ENCODE measurements at regions not wholly inside any gene's neighbourhood (a gene's known extent, or its start where the extent isn't known, plus 50 kb on each side); places are given as distances from the start of the nearest gene placed in this dataset.

DNA sequence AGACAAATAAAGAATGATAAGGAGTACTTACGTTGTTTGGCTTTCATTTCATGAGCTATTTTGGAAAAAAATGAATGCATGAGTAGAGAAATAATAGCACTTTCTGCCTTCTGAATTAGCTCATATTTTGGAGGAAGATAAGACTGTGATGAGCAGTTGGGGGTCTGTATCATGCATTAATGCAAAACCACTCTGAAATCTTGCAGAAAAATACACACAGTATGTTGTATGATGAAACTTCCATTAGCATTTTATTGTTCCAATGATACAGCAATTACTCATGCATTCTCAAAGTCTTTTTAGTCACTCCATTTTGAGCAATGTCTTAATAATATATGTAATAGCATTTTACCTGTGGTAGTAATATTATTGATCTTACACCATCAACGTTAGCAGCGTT lies 571.0 kb downstream of the CDH8 start:
- no peak for DNase-seq
- Histone ChIP-seq H3K27me3 (replicated peaks in 1 of 7) (no peaks in the 10 kb centered on the region), H3K36me3 (no peaks in the 10 kb centered on the region), H3K27ac (no peak overlapping the region), H3K4me1 (no peaks in the 10 kb centered on the region), H3K9me3 (peaks cover 0 to 27% (median 15%) of the 10 kb centered on the region in 8 donors), H3K4me3 (no peak overlapping the region)
- TF ChIP-seq POLR2A (IDR thresholded peaks at IDR 0.05), result no peak
- TF ChIP-seq, protein P1, sequence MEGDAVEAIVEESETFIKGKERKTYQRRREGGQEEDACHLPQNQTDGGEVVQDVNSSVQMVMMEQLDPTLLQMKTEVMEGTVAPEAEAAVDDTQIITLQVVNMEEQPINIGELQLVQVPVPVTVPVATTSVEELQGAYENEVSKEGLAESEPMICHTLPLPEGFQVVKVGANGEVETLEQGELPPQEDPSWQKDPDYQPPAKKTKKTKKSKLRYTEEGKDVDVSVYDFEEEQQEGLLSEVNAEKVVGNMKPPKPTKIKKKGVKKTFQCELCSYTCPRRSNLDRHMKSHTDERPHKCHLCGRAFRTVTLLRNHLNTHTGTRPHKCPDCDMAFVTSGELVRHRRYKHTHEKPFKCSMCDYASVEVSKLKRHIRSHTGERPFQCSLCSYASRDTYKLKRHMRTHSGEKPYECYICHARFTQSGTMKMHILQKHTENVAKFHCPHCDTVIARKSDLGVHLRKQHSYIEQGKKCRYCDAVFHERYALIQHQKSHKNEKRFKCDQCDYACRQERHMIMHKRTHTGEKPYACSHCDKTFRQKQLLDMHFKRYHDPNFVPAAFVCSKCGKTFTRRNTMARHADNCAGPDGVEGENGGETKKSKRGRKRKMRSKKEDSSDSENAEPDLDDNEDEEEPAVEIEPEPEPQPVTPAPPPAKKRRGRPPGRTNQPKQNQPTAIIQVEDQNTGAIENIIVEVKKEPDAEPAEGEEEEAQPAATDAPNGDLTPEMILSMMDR (IDR thresholded peaks at IDR 0.05 in 8 of 11, conservative IDR thresholded peaks at IDR 0.05 in 3 of 11), result no peak
- no peak for TF ChIP-seq POLR2AphosphoS5 (IDR thresholded peaks at IDR 0.05)
- intact Hi-C loops (cut with DNase I; ENCODE audit: low total_unique reads), result no loop called here
- WGBS, 5 donors, result 63 to 92% (median 84%) methylated on average over 3 of the region's 3 CpGs

- DNase-seq, result no peak
- 68 to 88% (median 80%) methylated on average over 3 of the region's 3 CpGs for WGBS, 5 donors
- Histone ChIP-seq H3K4me3 (no peak overlapping the region), H3K27ac (no peak overlapping the region), H3K27me3 (replicated peaks in 1 of 7) (no peaks in the 10 kb centered on the region), H3K4me1 (no peaks in the 10 kb centered on the region), H3K36me3 (no peaks in the 10 kb centered on the region), H3K9me3 (peaks cover 0 to 58% (median 36%) of the 10 kb centered on the region in 8 donors)
- TF ChIP-seq POLR2A (IDR thresholded peaks at IDR 0.05) (no peak), POLR2AphosphoS5 (IDR thresholded peaks at IDR 0.05) (no peak)
- TF ChIP-seq, protein P1 (IDR thresholded peaks at IDR 0.05 in 8 of 11, conservative IDR thresholded peaks at IDR 0.05 in 3 of 11), result no peak
- intact Hi-C loops (cut with DNase I; ENCODE audit: low total_unique reads), result no loop called here
Measured at GRCh38 chr16:61460020-61460419, 576.2 kb downstream of the CDH8 start.

DNA sequence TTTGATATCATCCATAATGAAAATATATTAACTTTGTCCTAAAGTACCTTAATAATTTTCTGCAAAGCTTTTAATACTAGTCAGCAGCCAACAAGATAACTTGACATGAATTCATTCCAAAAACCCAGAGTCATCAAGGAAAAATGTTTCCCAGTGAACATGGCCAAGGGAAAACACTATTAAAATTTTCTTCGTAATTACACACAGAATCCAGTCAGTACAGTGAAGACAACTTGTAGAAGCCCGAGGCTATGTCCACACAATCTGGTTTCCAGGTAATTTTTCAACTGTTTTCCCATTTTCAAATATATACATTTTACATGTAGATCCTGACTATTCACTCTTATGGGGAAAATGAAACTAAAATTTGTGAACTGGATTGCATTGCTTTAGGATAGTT lies 600.9 kb downstream of the CDH8 start:
- no peak for DNase-seq
- Histone ChIP-seq H3K27me3 (replicated peaks in 1 of 7) (no peaks in the 10 kb centered on the region), H3K36me3 (no peaks in the 10 kb centered on the region), H3K4me3 (no peak overlapping the region), H3K27ac (no peak overlapping the region), H3K4me1 (no peaks in the 10 kb centered on the region), H3K9me3 (peaks cover 0 to 6% (median 0%) of the 10 kb centered on the region in 8 donors)
- intact Hi-C loops (cut with DNase I; ENCODE audit: low total_unique reads), result no loop called here
- TF ChIP-seq, protein P1 (IDR thresholded peaks at IDR 0.05 in 8 of 11, conservative IDR thresholded peaks at IDR 0.05 in 3 of 11), result no peak
- TF ChIP-seq POLR2A (IDR thresholded peaks at IDR 0.05) (no peak), POLR2AphosphoS5 (IDR thresholded peaks at IDR 0.05) (no peak)
- 65 to 76% (median 66%) methylated on average over 2 of the region's 2 CpGs for WGBS, 5 donors

GRCh38 chr16:61432421-61432820 lies 603.8 kb downstream of the CDH8 start:
- 44 to 59% (median 47%) methylated on average over 4 of the region's 4 CpGs for WGBS, 5 donors

More at GRCh38 chr16:61432421-61432820, 603.8 kb downstream of the CDH8 start:
- H3K36me3 ChIP-seq, result no peaks in the 10 kb centered on the region
- H3K4me3 ChIP-seq, result no peak overlapping the region
- TF ChIP-seq POLR2AphosphoS5 (IDR thresholded peaks at IDR 0.05), result no peak
- no peak for TF ChIP-seq POLR2A (IDR thresholded peaks at IDR 0.05)
- TF ChIP-seq, protein P1 (IDR thresholded peaks at IDR 0.05 in 8 of 11, conservative IDR thresholded peaks at IDR 0.05 in 3 of 11), result no peak
- DNase-seq, result no peak
- H3K27me3 ChIP-seq (replicated peaks in 1 of 7), result no peaks in the 10 kb centered on the region
- intact Hi-C loops (cut with DNase I; ENCODE audit: low total_unique reads), result no loop called here
- H3K9me3 ChIP-seq, result peaks cover 0 to 3% (median 0%) of the 10 kb centered on the region in 8 donors
- no peaks in the 10 kb centered on the region for H3K4me1 ChIP-seq
- no peak overlapping the region for H3K27ac ChIP-seq
